22Rv1 (cell line): ENCODE measurements at regions not wholly inside any gene's neighbourhood (a gene's known extent, or its start where the extent isn't known, plus 50 kb on each side); places are given as distances from the start of the nearest gene placed in this dataset.

Experiments used
- CTCF ChIP-seq: fragments of 450-650 bp; IDR thresholded peaks from 2 replicates; pipeline ENCODE4 v1.5.1; 2017; ENCODE audit warnings: mild to moderate bottlenecking
- ZFX ChIP-seq: fragments of 450-650 bp; IDR thresholded peaks from 2 replicates; pipeline ENCODE4 v1.6.1; 2017; ENCODE audit warnings: antibody characterized with exemption, borderline replicate concordance

GRCh38 chr14:71336489-71337192 is 429.4 kb downstream of the PCNX1 start:
- TF ChIP-seq CTCF, result no peak
- TF ChIP-seq ZFX, result no peak
